ENCODE measurements at regions not wholly inside any gene's neighbourhood (a gene's known extent, or its start where the extent isn't known, plus 50 kb on each side); places are given as distances from the start of the nearest gene placed in this dataset.

GRCh38 chr3:30372837-30373236 lies 233.6 kb upstream of the TGFBR2 start:
- DNase-seq, result no peak

GRCh38 chr3:30384546-30385072 lies 221.8 kb upstream of the TGFBR2 start:
- DNase-seq, result no peak

DNA sequence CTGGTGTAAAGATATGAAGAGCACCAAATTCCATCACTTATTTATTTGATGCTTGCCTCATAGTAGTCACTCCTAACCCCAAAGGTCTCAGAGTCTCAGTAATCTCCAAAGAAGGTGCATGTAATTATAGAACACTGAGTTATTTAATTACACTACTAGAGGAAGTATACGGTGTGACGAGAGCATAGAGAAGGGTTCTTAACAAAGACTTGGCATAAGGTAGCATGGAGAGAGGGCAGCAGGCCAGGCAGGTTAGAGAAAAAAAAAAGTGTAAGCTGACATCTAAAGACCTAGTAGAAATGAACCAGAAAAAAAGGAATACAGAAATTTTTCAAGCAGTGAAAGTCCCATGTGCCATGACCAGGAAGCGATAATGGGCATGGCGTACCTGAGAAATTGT lies 213.3 kb upstream of the TGFBR2 start:
- no peak for DNase-seq

GRCh38 chr3:30397030-30397429 lies 209.4 kb upstream of the TGFBR2 start:
- DNase-seq, result no peak

DNA sequence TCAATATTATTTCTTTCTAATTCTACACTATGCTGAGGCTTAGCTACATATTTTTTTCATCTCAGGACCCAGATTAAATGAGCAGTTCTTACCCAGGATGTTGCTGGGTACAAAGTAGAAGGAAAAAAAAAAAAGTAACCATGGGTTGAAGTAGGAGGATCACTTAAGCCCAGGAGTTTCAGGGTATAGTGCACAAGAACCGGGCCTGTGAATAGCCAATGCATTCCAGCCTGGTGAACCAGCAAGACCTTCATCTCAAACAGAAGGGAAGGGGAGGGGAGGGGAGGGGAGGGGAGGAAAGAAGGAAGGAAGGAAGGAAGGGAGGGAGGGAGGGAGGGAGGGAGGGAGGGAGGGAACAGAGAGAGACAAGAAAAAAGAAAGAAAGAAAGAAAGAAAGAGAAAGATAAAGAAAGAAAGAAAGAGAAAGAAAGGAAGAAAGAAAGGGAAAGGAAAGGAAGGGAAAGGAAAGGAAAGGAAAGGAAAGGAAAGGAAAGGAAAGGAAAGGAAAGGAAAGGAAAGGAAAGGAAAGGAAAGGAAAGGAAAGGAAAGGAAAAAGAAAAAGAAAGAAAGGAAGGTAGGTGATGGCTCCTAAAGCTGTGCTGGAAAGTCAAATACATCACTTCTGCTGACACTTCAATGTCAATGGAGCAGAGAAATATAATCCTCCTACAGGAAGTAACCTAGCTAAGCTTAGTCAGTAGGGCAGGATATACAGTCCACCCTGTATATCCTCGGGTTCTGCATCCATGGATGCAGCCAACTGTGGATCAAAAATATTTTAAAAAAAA lies 206.8 kb upstream of the TGFBR2 start:
- DNase-seq, result no peak

- no peak for DNase-seq
Measured at GRCh38 chr3:30400926-30401325, 205.5 kb upstream of the TGFBR2 start.

DNA sequence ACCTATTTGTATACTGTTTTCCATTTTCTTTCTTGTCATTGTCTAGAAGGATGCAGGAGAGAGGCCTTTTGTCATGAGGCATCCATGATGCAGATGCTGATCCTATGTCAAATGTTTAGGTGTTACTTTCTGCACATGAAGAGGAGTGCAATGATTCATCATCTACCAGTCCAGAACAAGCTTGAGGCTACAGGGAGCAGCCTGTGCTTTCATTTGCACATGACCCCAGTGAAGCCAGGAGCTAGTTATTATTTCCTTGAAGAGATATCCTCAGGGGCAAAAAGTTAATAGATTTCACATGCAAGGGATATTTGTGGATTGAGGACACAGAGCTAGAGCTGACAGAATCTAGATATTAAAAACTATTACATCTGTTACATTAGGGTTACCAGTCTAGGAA lies 204.4 kb upstream of the TGFBR2 start:
- DNase-seq, result no peak

GRCh38 chr3:30407651-30408050 lies 198.8 kb upstream of the TGFBR2 start:
- no peak for DNase-seq

GRCh38 chr3:30408105-30408557 lies 198.3 kb upstream of the TGFBR2 start:
- DNase-seq, result no peak

GRCh38 chr3:30418443-30418842 lies 188.0 kb upstream of the TGFBR2 start:
- no peak for DNase-seq

- DNase-seq, result no peak
Measured at GRCh38 chr3:30421266-30421665, 185.1 kb upstream of the TGFBR2 start.

DNA sequence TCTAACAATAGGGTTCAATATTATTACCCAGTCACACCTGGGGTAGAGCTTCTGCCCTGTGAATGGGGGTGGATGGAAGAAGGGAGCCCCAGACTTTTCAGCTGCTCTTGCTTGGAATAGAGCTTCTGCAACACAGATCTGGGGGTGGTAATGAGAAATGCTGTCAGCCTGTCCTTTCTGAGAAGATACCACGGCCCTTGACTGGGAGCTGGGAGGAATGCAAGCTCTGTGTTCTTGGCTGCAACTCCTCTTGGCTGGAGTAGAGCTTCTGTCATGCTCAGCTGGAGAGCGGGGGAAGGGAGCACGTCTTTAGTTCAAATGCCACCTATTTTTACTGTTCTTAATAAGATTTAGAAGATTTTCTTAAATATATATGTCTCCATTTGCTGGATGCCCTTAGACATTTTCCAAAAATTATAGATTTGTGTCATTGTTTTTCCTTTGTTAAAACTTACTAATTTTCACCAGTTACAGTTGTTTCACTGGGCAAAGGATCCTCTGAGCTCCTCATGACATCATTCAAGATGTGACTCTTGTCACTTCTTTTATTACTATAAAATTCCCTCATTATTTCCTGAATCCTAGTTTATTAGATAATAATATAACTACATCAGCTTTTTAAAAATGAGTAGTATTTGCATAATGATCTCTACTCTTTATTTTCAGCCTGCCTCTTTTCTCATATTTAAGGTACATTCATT lies 180.0 kb upstream of the TGFBR2 start:
- DNase-seq, result no peak

DNA sequence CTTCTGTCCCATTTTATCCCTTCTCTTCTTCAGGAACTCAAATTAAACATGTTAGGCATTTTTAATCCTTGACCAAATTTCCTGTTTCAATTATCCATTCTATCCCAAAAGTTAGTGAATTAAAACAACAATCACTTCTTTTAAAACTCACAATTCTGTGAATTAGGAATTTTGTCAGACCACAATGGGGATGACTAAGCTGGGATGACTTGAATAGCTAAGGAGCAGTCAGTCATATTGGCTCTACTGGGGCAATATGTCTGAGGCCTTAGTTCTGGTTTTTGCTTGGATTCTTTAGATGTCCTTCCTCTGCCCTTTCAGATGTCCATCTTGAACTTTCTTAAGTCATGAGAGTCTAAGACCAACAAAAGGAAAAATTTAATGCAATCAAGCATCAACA lies 178.2 kb upstream of the TGFBR2 start:
- DNase-seq, result no peak

- DNase-seq, result no peak
Measured at GRCh38 chr3:30435861-30436331, 170.5 kb upstream of the TGFBR2 start.

DNA sequence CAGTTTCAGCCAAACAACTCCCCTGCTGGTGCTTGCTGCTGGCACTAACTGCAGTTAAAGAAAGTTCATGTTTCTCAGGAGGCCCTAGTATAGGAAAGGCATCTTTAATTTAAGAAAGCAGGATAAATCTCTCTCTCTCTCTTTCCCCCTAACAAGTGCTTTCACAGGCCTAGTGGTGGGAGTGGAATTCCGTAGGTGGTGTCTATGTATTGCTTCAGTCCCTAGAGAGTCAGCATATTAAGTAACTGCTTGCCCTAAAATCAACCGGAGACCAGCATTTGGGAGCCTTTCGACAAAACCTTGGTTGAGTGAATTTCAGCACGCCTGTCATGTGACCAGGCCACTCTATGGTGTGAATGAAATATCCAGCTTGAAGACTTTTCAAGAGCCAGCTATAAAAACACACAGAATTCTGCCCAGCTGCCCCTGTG lies 169.2 kb upstream of the TGFBR2 start:
- no peak for DNase-seq

- no peak for DNase-seq
Measured at GRCh38 chr3:30438126-30438525, 168.3 kb upstream of the TGFBR2 start.

GRCh38 chr3:30439451-30440053 lies 166.8 kb upstream of the TGFBR2 start:
- DNase-seq, result no peak

GRCh38 chr3:30440147-30440604 lies 166.2 kb upstream of the TGFBR2 start:
- DNase-seq, result no peak

DNA sequence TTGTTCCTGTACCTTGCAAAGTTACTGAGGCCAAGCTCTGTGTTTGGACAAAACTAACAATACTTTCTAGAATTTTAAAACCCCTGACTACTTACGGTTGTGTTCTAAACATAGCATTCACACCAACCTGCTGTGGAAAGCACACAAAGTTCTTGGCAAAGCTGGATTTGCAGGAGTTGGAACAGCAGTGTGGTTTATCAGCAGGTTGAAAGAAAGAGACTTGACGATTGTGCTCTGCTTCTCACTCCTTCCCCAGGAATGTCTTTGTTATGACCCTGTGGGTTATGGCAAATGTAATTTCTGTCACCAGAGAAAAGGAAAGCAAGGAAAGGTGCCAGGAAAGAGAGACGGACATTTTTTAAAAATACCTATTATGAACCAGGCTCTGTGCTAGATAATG lies 165.5 kb upstream of the TGFBR2 start:
- no peak for DNase-seq

DNA sequence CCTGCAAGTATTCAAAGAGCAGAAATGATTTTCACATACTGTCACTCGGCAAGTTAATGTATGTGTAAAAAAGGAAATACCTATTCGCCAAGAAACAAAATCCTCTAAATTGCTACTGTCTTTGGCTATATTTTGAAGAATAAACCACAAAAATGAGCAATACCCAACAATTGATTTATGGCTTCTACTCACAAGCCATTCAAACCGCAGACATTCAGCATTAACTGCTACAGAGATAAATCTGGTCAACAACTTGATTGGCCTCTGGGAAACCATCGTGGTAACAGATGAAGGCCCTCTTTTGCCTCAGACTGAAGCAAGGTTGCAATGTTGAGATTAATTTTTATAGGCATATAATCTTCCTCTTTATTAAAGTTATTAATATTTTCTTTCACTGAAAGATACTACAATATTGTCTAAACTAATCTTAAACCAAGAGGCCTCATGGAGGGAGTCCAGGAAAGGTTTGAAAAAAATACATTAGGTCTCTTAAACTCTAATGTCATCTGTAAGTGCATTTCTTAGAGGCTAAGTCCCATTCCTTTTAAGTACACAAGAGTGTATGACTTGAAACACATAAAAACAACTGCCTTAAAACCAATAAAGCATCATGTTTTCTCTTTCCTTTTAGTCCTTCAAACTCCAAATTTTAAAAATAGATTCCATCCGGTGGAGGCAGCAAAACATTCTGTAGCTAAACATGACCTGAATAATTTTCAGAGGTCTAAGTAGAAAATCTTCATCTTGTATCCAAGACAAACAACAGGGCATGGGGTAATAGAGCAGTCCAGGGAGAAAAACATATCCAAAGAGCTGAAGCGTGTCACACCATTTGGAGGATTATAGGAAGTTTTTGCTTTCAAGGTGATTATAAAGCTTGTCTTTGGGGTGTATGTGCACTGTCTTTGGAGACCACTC lies 162.4 kb upstream of the TGFBR2 start:
- DNase-seq, result no peak

DNA sequence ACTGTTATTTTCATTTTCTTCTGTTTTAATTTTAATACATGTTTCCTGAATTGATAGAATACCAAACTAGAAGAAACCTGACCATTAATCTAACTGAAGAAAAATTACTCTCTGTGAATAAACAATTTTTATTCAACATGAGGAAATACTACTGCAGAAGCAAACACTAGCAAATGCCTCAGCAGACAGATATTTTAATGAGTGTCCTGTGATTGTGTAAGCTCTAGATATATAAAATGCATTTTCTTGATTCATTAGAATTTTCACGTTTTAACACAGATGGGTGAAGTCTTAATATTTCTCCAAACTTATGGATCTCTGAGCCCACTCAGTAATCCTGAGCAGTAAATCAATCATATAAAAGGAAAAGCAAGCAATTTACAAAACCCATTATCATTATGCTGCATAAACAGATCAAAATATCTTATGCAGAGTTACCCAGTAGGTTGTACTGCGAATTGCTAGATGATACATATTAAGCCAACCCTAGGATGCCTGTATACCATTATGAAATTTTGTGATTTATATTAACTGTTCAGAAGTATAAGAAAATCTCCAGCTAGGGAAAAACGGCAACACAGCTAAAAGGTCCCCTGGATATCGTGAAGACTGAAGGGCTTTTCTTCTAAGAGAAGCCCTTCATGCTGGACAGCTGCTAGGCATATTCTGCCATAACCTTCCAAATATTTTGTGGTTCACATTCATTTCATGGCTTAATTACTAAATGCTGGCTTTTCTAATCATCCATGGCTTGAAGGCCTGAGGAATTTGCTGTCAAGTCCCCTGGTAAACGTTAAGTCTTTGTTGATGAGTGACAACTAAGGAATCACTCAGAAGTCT lies 157.7 kb upstream of the TGFBR2 start:
- no peak for DNase-seq

DNA sequence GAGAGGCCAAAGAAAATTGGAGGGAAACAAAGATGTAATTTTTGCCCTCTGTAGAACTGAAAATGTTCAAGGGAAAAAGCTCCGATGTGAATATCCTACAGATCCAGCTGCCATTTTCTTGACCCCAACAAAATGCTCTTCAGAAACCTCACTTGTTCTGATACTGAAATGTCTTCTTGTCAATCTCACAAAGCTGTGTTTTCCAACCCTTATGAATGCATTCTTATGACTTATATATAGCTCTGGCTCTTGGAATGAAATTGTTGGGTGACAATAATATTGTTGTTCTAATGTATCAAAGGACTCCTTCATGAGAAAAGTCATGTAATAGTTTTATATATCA lies 157.1 kb upstream of the TGFBR2 start:
- DNase-seq, result no peak

All from SIG-M5 (cell line).